Cardiac fibroblast (primary cell): ENCODE measurements at regions not wholly inside any gene's neighbourhood (a gene's known extent, or its start where the extent isn't known, plus 50 kb on each side); places are given as distances from the start of the nearest gene placed in this dataset.
A peak's percentile ranks its signal among the peaks of the same experiment; 100 is the strongest.
"Not testable (repeated sequence)": the region's sequence is repeated elsewhere in the genome, so short reads cannot be mapped to it uniquely, and the experiment has no call there.

ENCODE experiments used
- DNase-seq, 2 donors: peaks; one replicate each; pipeline versions ENCODE4 v3.0.0 to v3.0.0-alpha.2; 2010; ENCODE audit warnings: low read depth in 2 of 2
- H3K4me3 ChIP-seq, 2 donors: replicated peaks in 1 of 2; 1 replicate in 1 of 2; 2 replicates in 1 of 2; pipeline ENCODE4 v1.5.1; 2011; ENCODE audit warnings: low read depth in 2 of 2, low read length in 2 of 2, mild to moderate bottlenecking in 2 of 2, moderate library complexity in 1 of 2
- CTCF ChIP-seq: IDR thresholded peaks from one replicate; pipeline ENCODE4 v1.5.1; 2011; ENCODE audit warnings: low read depth, mild to moderate bottlenecking, low read length, inconsistent platforms

GRCh38 chr5:171714851-171715250 is 70.8 kb upstream of the SMIM23 start:
- no peak overlapping the region for H3K4me3 ChIP-seq
- DNase-seq: no peak
- TF ChIP-seq CTCF: no peak

- DNase-seq: no peak
- H3K4me3 ChIP-seq: no peak overlapping the region
- no peak for TF ChIP-seq CTCF
These were observed 70.1 kb upstream of the SMIM23 start for GRCh38 chr5:171715551-171715950.

GRCh38 chr5:171720086-171720485 is 65.5 kb upstream of the SMIM23 start:
- DNase-seq: no peak
- no peak overlapping the region for H3K4me3 ChIP-seq
- no peak for TF ChIP-seq CTCF

- DNase-seq: no peak
- no peak for TF ChIP-seq CTCF
- no peak overlapping the region for H3K4me3 ChIP-seq
These were observed 64.2 kb upstream of the SMIM23 start for GRCh38 chr5:171721464-171721863.

GRCh38 chr5:171724468-171725204 is 61.0 kb upstream of the SMIM23 start:
- TF ChIP-seq CTCF: no peak
- H3K4me3 ChIP-seq: no peak overlapping the region
- no peak for DNase-seq

- peak in 1 of 2 donors; percentile 4 for DNase-seq
- no peak for TF ChIP-seq CTCF
- no peak overlapping the region for H3K4me3 ChIP-seq
These were observed 60.4 kb upstream of the SMIM23 start for GRCh38 chr5:171725205-171725601.

GRCh38 chr5:171726819-171727218 is 58.8 kb upstream of the SMIM23 start:
- DNase-seq, H3K4me3 ChIP-seq: not testable (repeated sequence)
